Uterus (tissue), 2 donors: ENCODE measurements at regions not wholly inside any gene's neighbourhood (a gene's known extent, or its start where the extent isn't known, plus 50 kb on each side); places are given as distances from the start of the nearest gene placed in this dataset.

Experiments used
- CTCF ChIP-seq, 4 experiments: fragments of 200-600 bp in 2 of 4; fragments of 450-650 bp in 2 of 4; sonication (generic) in 2 of 4; IDR thresholded peaks; one replicate each; pipeline ENCODE4 v1.5.1; 2016 to 2019; ENCODE audit warnings: antibody characterized with exemption in 4 of 4, mild to moderate bottlenecking in 2 of 4, moderate library complexity in 1 of 4
- POLR2A ChIP-seq, 2 donors: fragments of 450-650 bp; IDR thresholded peaks; one replicate each; pipeline ENCODE4 v1.6.1; 2016; ENCODE audit warnings: antibody characterized with exemption in 2 of 2, mild to moderate bottlenecking in 1 of 2, moderate library complexity in 1 of 2

GRCh38 chr11:79683930-79684329, 243.1 kb upstream of the TENM4 start:
- TF ChIP-seq CTCF (IDR thresholded peaks at IDR 0.05) (no peak), POLR2A (IDR thresholded peaks at IDR 0.05) (no peak)
